ENCODE measurements at regions not wholly inside any gene's neighbourhood (a gene's known extent, or its start where the extent isn't known, plus 50 kb on each side); places are given as distances from the start of the nearest gene placed in this dataset.

DNA sequence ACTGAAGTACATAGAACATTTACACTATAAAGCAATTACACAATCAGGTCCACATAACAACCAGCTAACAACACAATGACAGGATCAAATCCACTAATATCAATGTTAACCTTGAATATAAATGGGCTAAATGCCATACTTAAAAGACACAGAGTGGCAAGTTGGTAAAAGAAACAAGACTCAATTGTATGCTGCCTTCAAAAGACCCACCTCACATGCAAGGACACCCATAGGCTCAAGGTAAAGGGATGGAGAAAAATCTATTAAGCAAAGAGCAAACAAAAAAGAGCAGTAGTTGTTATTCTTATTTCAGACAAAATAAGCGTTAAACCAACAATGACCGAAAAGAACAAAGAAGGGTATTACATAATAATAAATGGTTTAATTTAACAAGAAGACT is 183.3 kb downstream of the PYDC2 start:
- no peaks in the 10 kb centered on the region for H3K27me3 ChIP-seq (ENCODE audit: control insufficient read depth, insufficient read depth, low read length)
- no TSS peak for BruUV-seq (replicated peaks)
- H3K4me3 ChIP-seq (ENCODE audit: low read depth in 2 of 2, low read length in 2 of 2): no peak overlapping the region
- H3K9me3 ChIP-seq (ENCODE audit: control insufficient read depth, insufficient read depth, low read depth, low read length): no peaks in the 10 kb centered on the region
- ATAC-seq (no peak), DNase-seq (ENCODE audit: low read depth, low spot score) (no peak)
- TF ChIP-seq POLR2AphosphoS5 (IDR thresholded peaks at IDR 0.05; ENCODE audit: low read depth, low read length) (no peak), TCF7L2 (IDR thresholded peaks at IDR 0.05; ENCODE audit: low read depth, low read length) (no peak), SIN3A (IDR thresholded peaks at IDR 0.05; ENCODE audit: borderline replicate concordance, insufficient read depth, low read depth, low read length) (no peak)
- TF ChIP-seq, protein P1, sequence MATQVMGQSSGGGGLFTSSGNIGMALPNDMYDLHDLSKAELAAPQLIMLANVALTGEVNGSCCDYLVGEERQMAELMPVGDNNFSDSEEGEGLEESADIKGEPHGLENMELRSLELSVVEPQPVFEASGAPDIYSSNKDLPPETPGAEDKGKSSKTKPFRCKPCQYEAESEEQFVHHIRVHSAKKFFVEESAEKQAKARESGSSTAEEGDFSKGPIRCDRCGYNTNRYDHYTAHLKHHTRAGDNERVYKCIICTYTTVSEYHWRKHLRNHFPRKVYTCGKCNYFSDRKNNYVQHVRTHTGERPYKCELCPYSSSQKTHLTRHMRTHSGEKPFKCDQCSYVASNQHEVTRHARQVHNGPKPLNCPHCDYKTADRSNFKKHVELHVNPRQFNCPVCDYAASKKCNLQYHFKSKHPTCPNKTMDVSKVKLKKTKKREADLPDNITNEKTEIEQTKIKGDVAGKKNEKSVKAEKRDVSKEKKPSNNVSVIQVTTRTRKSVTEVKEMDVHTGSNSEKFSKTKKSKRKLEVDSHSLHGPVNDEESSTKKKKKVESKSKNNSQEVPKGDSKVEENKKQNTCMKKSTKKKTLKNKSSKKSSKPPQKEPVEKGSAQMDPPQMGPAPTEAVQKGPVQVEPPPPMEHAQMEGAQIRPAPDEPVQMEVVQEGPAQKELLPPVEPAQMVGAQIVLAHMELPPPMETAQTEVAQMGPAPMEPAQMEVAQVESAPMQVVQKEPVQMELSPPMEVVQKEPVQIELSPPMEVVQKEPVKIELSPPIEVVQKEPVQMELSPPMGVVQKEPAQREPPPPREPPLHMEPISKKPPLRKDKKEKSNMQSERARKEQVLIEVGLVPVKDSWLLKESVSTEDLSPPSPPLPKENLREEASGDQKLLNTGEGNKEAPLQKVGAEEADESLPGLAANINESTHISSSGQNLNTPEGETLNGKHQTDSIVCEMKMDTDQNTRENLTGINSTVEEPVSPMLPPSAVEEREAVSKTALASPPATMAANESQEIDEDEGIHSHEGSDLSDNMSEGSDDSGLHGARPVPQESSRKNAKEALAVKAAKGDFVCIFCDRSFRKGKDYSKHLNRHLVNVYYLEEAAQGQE (IDR thresholded peaks at IDR 0.05; ENCODE audit: insufficient read depth in 1 of 2, low read depth in 2 of 2, low read length in 1 of 2): no peak
- TF ChIP-seq, protein P2, sequence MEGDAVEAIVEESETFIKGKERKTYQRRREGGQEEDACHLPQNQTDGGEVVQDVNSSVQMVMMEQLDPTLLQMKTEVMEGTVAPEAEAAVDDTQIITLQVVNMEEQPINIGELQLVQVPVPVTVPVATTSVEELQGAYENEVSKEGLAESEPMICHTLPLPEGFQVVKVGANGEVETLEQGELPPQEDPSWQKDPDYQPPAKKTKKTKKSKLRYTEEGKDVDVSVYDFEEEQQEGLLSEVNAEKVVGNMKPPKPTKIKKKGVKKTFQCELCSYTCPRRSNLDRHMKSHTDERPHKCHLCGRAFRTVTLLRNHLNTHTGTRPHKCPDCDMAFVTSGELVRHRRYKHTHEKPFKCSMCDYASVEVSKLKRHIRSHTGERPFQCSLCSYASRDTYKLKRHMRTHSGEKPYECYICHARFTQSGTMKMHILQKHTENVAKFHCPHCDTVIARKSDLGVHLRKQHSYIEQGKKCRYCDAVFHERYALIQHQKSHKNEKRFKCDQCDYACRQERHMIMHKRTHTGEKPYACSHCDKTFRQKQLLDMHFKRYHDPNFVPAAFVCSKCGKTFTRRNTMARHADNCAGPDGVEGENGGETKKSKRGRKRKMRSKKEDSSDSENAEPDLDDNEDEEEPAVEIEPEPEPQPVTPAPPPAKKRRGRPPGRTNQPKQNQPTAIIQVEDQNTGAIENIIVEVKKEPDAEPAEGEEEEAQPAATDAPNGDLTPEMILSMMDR (IDR thresholded peaks at IDR 0.05): no peak
- in situ Hi-C loops (cut with HindIII; ENCODE audit: low pct_unique_long_range_greater_than_20kb, low sequenced_read_pairs): no loop called here
- CTCF ChIA-PET: no interaction called here
- intact Hi-C loops (cut with micrococcal nuclease; ENCODE audit: unreplicated experiment): no loop called here
- POLR2A ChIA-PET: no interaction called here
- H3K36me3 ChIP-seq (ENCODE audit: control insufficient read depth, insufficient read depth, low read length): no peaks in the 10 kb centered on the region
- no peaks in the 10 kb centered on the region for H3K4me1 ChIP-seq (ENCODE audit: control insufficient read depth, insufficient read depth, low read length)
- no peak overlapping the region for H3K27ac ChIP-seq (ENCODE audit: low read length)

DNA sequence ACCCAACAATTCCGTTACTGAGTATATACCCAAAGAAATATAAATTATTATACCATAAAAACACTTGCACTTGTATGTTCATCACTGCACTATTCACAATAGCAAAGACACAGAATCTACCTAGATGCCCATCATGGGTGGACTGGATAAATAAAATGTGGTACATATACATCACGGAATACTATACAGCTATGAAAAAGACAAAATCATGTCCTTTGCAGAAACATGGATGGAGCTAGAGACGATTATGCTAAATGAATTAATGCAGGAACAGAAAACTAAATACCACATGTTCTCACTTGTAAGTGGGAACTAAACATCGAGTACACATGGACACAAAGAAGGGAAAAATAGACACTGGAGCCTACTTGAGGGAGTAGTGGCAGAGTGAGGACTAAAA is 185.3 kb downstream of the PYDC2 start:
- TF ChIP-seq, protein P2 (IDR thresholded peaks at IDR 0.05): no peak
- TF ChIP-seq, protein P1 (IDR thresholded peaks at IDR 0.05; ENCODE audit: insufficient read depth in 1 of 2, low read depth in 2 of 2, low read length in 1 of 2): no peak
- TF ChIP-seq SIN3A (IDR thresholded peaks at IDR 0.05; ENCODE audit: borderline replicate concordance, insufficient read depth, low read depth, low read length): no peak
- TF ChIP-seq TCF7L2 (IDR thresholded peaks at IDR 0.05; ENCODE audit: low read depth, low read length): no peak
- no peak for TF ChIP-seq POLR2AphosphoS5 (IDR thresholded peaks at IDR 0.05; ENCODE audit: low read depth, low read length)
- no TSS peak for BruUV-seq (replicated peaks)
- H3K4me3 ChIP-seq (ENCODE audit: low read depth in 2 of 2, low read length in 2 of 2): no peak overlapping the region
- in situ Hi-C loops (cut with HindIII; ENCODE audit: low pct_unique_long_range_greater_than_20kb, low sequenced_read_pairs): no loop called here
- no peaks in the 10 kb centered on the region for H3K4me1 ChIP-seq (ENCODE audit: control insufficient read depth, insufficient read depth, low read length)
- no peaks in the 10 kb centered on the region for H3K9me3 ChIP-seq (ENCODE audit: control insufficient read depth, insufficient read depth, low read depth, low read length)
- ChIA-PET POLR2A (no interaction called here), CTCF (no interaction called here)
- intact Hi-C loops (cut with micrococcal nuclease; ENCODE audit: unreplicated experiment): no loop called here
- H3K36me3 ChIP-seq (ENCODE audit: control insufficient read depth, insufficient read depth, low read length): no peaks in the 10 kb centered on the region
- DNase-seq (ENCODE audit: low read depth, low spot score) (no peak), ATAC-seq (no peak)
- H3K27ac ChIP-seq (ENCODE audit: low read length): no peak overlapping the region
- H3K27me3 ChIP-seq (ENCODE audit: control insufficient read depth, insufficient read depth, low read length): no peaks in the 10 kb centered on the region

All from Panc1 (cell line).